ENCODE measurements at regions not wholly inside any gene's neighbourhood (a gene's known extent, or its start where the extent isn't known, plus 50 kb on each side); places are given as distances from the start of the nearest gene placed in this dataset.

GRCh38 chr7:132072873-132073272 is 503.4 kb downstream of the PLXNA4 start:
- no peak for DNase-seq (ENCODE audit: low read depth)

- DNase-seq (ENCODE audit: low read depth) = no peak
These were observed 504.1 kb downstream of the PLXNA4 start for GRCh38 chr7:132072165-132072564.

GRCh38 chr7:132069306-132069705 is 507.0 kb downstream of the PLXNA4 start:
- no peak for DNase-seq (ENCODE audit: low read depth)

GRCh38 chr7:132066761-132067171 is 509.5 kb downstream of the PLXNA4 start:
- DNase-seq (ENCODE audit: low read depth) = no peak

GRCh38 chr7:132065989-132066603 is 509.7 kb upstream of the PODXL start:
- DNase-seq (ENCODE audit: low read depth) = no peak

GRCh38 chr7:132065193-132065988 is 509.0 kb upstream of the PODXL start:
- peak; percentile 93 for DNase-seq (ENCODE audit: low read depth)

- DNase-seq (ENCODE audit: low read depth) = no peak
These were observed 507.4 kb upstream of the PODXL start for GRCh38 chr7:132063800-132064199.

GRCh38 chr7:132061937-132062336 is 505.5 kb upstream of the PODXL start:
- DNase-seq (ENCODE audit: low read depth) = peak; percentile 70

- no peak for DNase-seq (ENCODE audit: low read depth)
These were observed 502.7 kb upstream of the PODXL start for GRCh38 chr7:132059141-132059540.

GRCh38 chr7:132055336-132056120 is 499.1 kb upstream of the PODXL start:
- DNase-seq (ENCODE audit: low read depth) = no peak

GRCh38 chr7:132053871-132054270 is 497.4 kb upstream of the PODXL start:
- DNase-seq (ENCODE audit: low read depth) = no peak

- DNase-seq (ENCODE audit: low read depth) = no peak
These were observed 494.9 kb upstream of the PODXL start for GRCh38 chr7:132051311-132051710.

- DNase-seq (ENCODE audit: low read depth) = no peak
These were observed 493.3 kb upstream of the PODXL start for GRCh38 chr7:132049462-132050304.

GRCh38 chr7:132045481-132045980 is 489.1 kb upstream of the PODXL start:
- no peak for DNase-seq (ENCODE audit: low read depth)

- no peak for DNase-seq (ENCODE audit: low read depth)
These were observed 488.6 kb upstream of the PODXL start for GRCh38 chr7:132045002-132045401.

- DNase-seq (ENCODE audit: low read depth) = no peak
These were observed 487.8 kb upstream of the PODXL start for GRCh38 chr7:132044247-132044646.

- no peak for DNase-seq (ENCODE audit: low read depth)
These were observed 484.7 kb upstream of the PODXL start for GRCh38 chr7:132041108-132041507.

- no peak for DNase-seq (ENCODE audit: low read depth)
These were observed 479.3 kb upstream of the PODXL start for GRCh38 chr7:132035517-132036362.

GRCh38 chr7:132034748-132035416 is 478.5 kb upstream of the PODXL start:
- no peak for DNase-seq (ENCODE audit: low read depth)

- DNase-seq (ENCODE audit: low read depth) = no peak
These were observed 474.5 kb upstream of the PODXL start for GRCh38 chr7:132030883-132031282.
